T-cell (primary cell): ENCODE measurements at regions not wholly inside any gene's neighbourhood (a gene's known extent, or its start where the extent isn't known, plus 50 kb on each side); places are given as distances from the start of the nearest gene placed in this dataset.

Experiments
- ATAC-seq, 4 experiments: fragments of 200-7000 bp in 3 of 4; fragments of 150-1000 bp in 1 of 4; cut with Tn5 transposase; replicated peaks in 1 of 4; 1 replicate in 3 of 4; 2 replicates in 1 of 4; pipeline ENCODE4 v1.10.0; 2021; ENCODE audit warnings: moderate library complexity in 3 of 4, mild to moderate bottlenecking in 2 of 4, moderate number of reproducible peaks in 1 of 4
- CTCF ChIA-PET, 2 donors: fragments of 300-600 bp; sonication (Branson Sonifier 250); formaldehyde crosslinking; loops; one replicate each; lab custom pipeline; 2022; ENCODE audit warnings: antibody characterized with exemption in 2 of 2; lab: Charles Lee
- POLR2A ChIA-PET, 2 donors: fragments of 300-600 bp; sonication (Branson Sonifier 250); formaldehyde crosslinking; loops; one replicate each; lab custom pipeline; 2022; ENCODE audit warnings: antibody characterized with exemption in 2 of 2; lab: Charles Lee
- DNase-seq, 35 experiments: peaks; one replicate each; pipeline versions ENCODE4 v3.0.0 to v3.0.0-alpha.2; 2013 to 2023
- H3K27ac ChIP-seq: one replicate; pipeline ENCODE4 v1.5.1; 2013; ENCODE audit warnings: low read length
- H3K27me3 ChIP-seq, 2 experiments: replicated peaks in 1 of 2; 1 replicate in 1 of 2; 2 replicates in 1 of 2; pipeline versions ENCODE4 v1.6.1 to v1.7.0; 2013; ENCODE audit warnings: low read length in 1 of 2, mixed read lengths in 1 of 2; ENCODE audit not compliant: control insufficient read depth in 2 of 2, insufficient read depth in 2 of 2; ENCODE audit errors: extremely low read depth in 1 of 2
- H3K36me3 ChIP-seq, 2 donors: 1 replicate in 1 of 2; 2 replicates in 1 of 2; pipeline versions ENCODE4 v1.6.1 to v1.7.0; 2013; ENCODE audit warnings: low read length in 1 of 2; ENCODE audit not compliant: control insufficient read depth in 2 of 2, insufficient read depth in 1 of 2; ENCODE audit errors: extremely low read depth in 1 of 2
- H3K4me1 ChIP-seq, 2 experiments: 1 replicate in 1 of 2; 2 replicates in 1 of 2; pipeline versions ENCODE4 v1.6.1 to v1.7.0; 2013; ENCODE audit warnings: low read length in 2 of 2, mixed read lengths in 1 of 2; ENCODE audit not compliant: insufficient read depth in 2 of 2, control insufficient read depth in 1 of 2; ENCODE audit errors: extremely low read depth in 1 of 2
- H3K4me3 ChIP-seq, 2 donors: 1 replicate in 1 of 2; 2 replicates in 1 of 2; pipeline versions ENCODE4 v1.5.1 to v1.7.0; 2013; ENCODE audit warnings: mild to moderate bottlenecking in 2 of 2, low read length in 1 of 2, moderate library complexity in 1 of 2; ENCODE audit not compliant: control insufficient read depth in 1 of 2; ENCODE audit errors: extremely low read depth in 1 of 2
- H3K9me3 ChIP-seq: 2 replicates; pipeline ENCODE4 v1.7.0; 2013
- H3K27ac Mint-ChIP-seq, 2 donors: one replicate each; pipeline ENCODE4 v1.8.0; 2020 to 2021; ENCODE audit warnings: mild to moderate bottlenecking in 2 of 2, mixed read lengths in 2 of 2
- H3K27me3 Mint-ChIP-seq, 2 donors: one replicate each; pipeline ENCODE4 v1.8.0; 2021 to 2022; ENCODE audit warnings: mixed read lengths in 2 of 2
- H3K36me3 Mint-ChIP-seq: one replicate; pipeline ENCODE4 v1.8.0; 2021; ENCODE audit warnings: mixed read lengths
- H3K4me1 Mint-ChIP-seq, 3 donors: one replicate each; pipeline ENCODE4 v1.8.0; 2020 to 2022; ENCODE audit warnings: mixed read lengths in 3 of 3, mild to moderate bottlenecking in 1 of 3
- H3K4me3 Mint-ChIP-seq, 3 donors: one replicate each; pipeline ENCODE4 v1.8.0; 2020 to 2022; ENCODE audit warnings: mild to moderate bottlenecking in 3 of 3, mixed read lengths in 3 of 3, moderate library complexity in 3 of 3
- H3K9me3 Mint-ChIP-seq, 3 donors: one replicate each; pipeline ENCODE4 v1.8.0; 2020 to 2022; ENCODE audit warnings: mixed read lengths in 3 of 3
- WGBS: methylation state at CpG from one replicate; pipeline ENCODE4 v1.1.5; 2013; ENCODE audit warnings: missing lambda C conversion rate; ENCODE audit not compliant: insufficient coverage; 5-methylcytosine and 5-hydroxymethylcytosine counted together

- H3K27ac ChIP-seq = no peak overlapping the region
- H3K36me3 Mint-ChIP-seq = no peaks in the 10 kb centered on the region
- ATAC-seq = no peak
- H3K4me3 ChIP-seq = no peak overlapping the region
- no peaks in the 10 kb centered on the region for H3K4me1 Mint-ChIP-seq
- no peak overlapping the region for H3K4me3 Mint-ChIP-seq
- H3K36me3 ChIP-seq = no peaks in the 10 kb centered on the region
- CTCF ChIA-PET = no interaction called here
- peaks cover 2 to 24% of the 10 kb centered on the region in 2 experiments for H3K27me3 ChIP-seq
- 84% methylated on average over 11 of the region's 14 CpGs for WGBS
- peaks cover 25 to 26% of the 10 kb centered on the region in 2 donors for H3K27me3 Mint-ChIP-seq
- no peak for DNase-seq
- no peaks in the 10 kb centered on the region for H3K4me1 ChIP-seq
- POLR2A ChIA-PET = no interaction called here
- H3K27ac Mint-ChIP-seq = no peak overlapping the region
- no peaks in the 10 kb centered on the region for H3K9me3 Mint-ChIP-seq
- H3K9me3 ChIP-seq = no peaks in the 10 kb centered on the region
These were observed 373.7 kb upstream of the B3GAT1 start for GRCh38 chr11:134785660-134786284.

- Mint-ChIP-seq H3K9me3 (no peaks in the 10 kb centered on the region), H3K27ac (no peak overlapping the region), H3K4me1 (no peaks in the 10 kb centered on the region), H3K4me3 (no peak overlapping the region), H3K27me3 (peaks cover 26 to 28% of the 10 kb centered on the region in 2 donors), H3K36me3 (no peaks in the 10 kb centered on the region)
- no peaks in the 10 kb centered on the region for H3K9me3 ChIP-seq
- no peak overlapping the region for H3K4me3 ChIP-seq
- CTCF ChIA-PET = no interaction called here
- no peak for ATAC-seq
- DNase-seq = no peak
- 100% methylated on average over 1 of the region's 5 CpGs for WGBS
- no peaks in the 10 kb centered on the region for H3K36me3 ChIP-seq
- H3K27ac ChIP-seq = no peak overlapping the region
- peaks cover 2 to 24% of the 10 kb centered on the region in 2 experiments for H3K27me3 ChIP-seq
- POLR2A ChIA-PET = no interaction called here
- no peaks in the 10 kb centered on the region for H3K4me1 ChIP-seq
These were observed 373.0 kb upstream of the B3GAT1 start for GRCh38 chr11:134785059-134785458.

DNA sequence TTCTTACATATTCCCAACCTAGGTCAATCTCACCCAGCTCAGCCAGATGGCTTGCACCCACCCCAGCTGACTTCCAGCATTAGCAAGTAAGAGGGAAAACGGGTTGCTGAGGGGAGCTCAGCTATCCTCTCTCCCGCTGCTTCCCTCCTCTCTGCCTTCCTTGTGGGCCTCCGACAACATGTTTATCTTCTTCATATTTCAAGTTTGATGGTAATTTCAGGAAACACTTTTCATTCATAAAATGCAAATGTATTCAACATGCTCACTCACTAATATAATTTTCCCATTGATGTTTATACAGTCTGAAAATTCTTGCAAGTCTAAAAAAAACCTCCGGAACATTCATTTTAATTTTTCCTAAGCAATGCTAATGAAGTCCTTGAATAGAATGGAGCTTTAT is 372.5 kb upstream of the B3GAT1 start:
- Histone ChIP-seq H3K27ac (no peak overlapping the region), H3K27me3 (peaks cover 2 to 24% of the 10 kb centered on the region in 2 experiments), H3K4me1 (no peaks in the 10 kb centered on the region), H3K36me3 (no peaks in the 10 kb centered on the region), H3K9me3 (no peaks in the 10 kb centered on the region), H3K4me3 (no peak overlapping the region)
- Mint-ChIP-seq H3K27ac (no peak overlapping the region), H3K9me3 (no peaks in the 10 kb centered on the region), H3K36me3 (no peaks in the 10 kb centered on the region), H3K4me3 (no peak overlapping the region), H3K27me3 (peaks cover 28 to 30% of the 10 kb centered on the region in 2 donors), H3K4me1 (no peaks in the 10 kb centered on the region)
- ChIA-PET CTCF (no interaction called here), POLR2A (no interaction called here)
- 50% methylated on average over 1 of the region's 4 CpGs for WGBS
- ATAC-seq = no peak
- no peak for DNase-seq

GRCh38 chr11:134784046-134784445 is 372.0 kb upstream of the B3GAT1 start:
- H3K4me3 ChIP-seq = no peak overlapping the region
- 29% methylated on average over 2 of the region's 2 CpGs for WGBS
- CTCF ChIA-PET = no interaction called here
- Mint-ChIP-seq H3K27me3 (peaks cover 28 to 32% of the 10 kb centered on the region in 2 donors), H3K27ac (no peak overlapping the region), H3K4me3 (no peak overlapping the region), H3K36me3 (no peaks in the 10 kb centered on the region), H3K9me3 (no peaks in the 10 kb centered on the region), H3K4me1 (no peaks in the 10 kb centered on the region)
- H3K27ac ChIP-seq = no peak overlapping the region
- DNase-seq (no peak), ATAC-seq (no peak)
- POLR2A ChIA-PET = no interaction called here
- H3K9me3 ChIP-seq = no peaks in the 10 kb centered on the region
- H3K27me3 ChIP-seq = peaks cover 2 to 24% of the 10 kb centered on the region in 2 experiments
- no peaks in the 10 kb centered on the region for H3K36me3 ChIP-seq
- no peaks in the 10 kb centered on the region for H3K4me1 ChIP-seq

DNA sequence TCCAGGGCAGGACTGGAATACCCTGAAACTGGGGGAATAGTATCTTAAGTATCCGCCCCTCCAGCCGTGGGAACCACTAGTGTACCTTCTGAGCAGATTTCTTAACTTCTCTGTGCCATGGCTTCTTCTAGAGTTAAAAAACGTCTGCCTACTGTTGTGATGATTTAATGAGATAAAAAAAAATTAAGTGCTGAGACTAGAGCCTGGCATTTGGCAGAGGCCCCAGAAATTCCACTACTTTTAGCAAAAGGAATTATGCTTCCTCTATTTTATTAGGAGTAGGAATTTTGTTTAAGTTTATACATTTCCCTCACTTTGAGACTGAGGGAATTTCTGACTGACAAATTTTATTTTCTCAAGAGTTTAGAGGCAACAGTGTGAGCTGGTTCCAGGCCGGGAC is 371.2 kb upstream of the B3GAT1 start:
- POLR2A ChIA-PET = no interaction called here
- H3K27me3 ChIP-seq = peaks cover 2 to 24% of the 10 kb centered on the region in 2 experiments
- WGBS = 80% methylated on average over 1 of the region's 4 CpGs
- CTCF ChIA-PET = no interaction called here
- Mint-ChIP-seq H3K27me3 (peaks cover 25 to 33% of the 10 kb centered on the region in 2 donors), H3K4me3 (no peak overlapping the region), H3K4me1 (no peaks in the 10 kb centered on the region), H3K9me3 (no peaks in the 10 kb centered on the region), H3K36me3 (no peaks in the 10 kb centered on the region), H3K27ac (no peak overlapping the region)
- H3K4me3 ChIP-seq = no peak overlapping the region
- no peaks in the 10 kb centered on the region for H3K9me3 ChIP-seq
- no peaks in the 10 kb centered on the region for H3K36me3 ChIP-seq
- ATAC-seq (no peak), DNase-seq (no peak)
- H3K4me1 ChIP-seq = no peaks in the 10 kb centered on the region
- H3K27ac ChIP-seq = no peak overlapping the region

DNA sequence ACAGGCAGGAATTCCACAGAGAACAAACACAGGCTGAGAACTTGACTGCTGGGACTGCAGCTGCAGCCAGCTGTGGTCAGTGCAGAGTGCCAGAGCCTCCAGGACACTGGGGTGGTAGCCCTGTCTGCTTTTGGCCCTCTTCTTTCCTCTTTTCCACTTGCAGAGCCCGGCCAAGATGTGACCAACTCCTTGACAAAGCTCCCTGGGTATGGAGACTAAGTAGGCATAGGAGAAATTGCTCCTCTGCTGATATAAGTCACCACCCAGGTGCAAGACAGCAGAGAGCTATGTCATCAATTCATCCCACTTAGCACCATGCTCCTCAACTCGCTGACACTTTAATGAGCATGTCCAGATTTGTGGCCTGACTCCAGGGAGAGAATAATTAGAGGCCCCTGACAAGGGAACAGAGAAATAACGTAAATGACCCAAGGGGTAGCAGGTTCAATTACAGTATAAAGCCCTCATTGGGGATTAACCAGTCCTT is 369.4 kb upstream of the B3GAT1 start:
- WGBS = 49% methylated on average over 2 of the region's 3 CpGs
- peaks cover 0 to 22% of the 10 kb centered on the region in 2 experiments for H3K27me3 ChIP-seq
- H3K4me1 Mint-ChIP-seq = no peaks in the 10 kb centered on the region
- H3K36me3 ChIP-seq = no peaks in the 10 kb centered on the region
- no peaks in the 10 kb centered on the region for H3K36me3 Mint-ChIP-seq
- ChIA-PET POLR2A (no interaction called here), CTCF (no interaction called here)
- H3K4me1 ChIP-seq = no peaks in the 10 kb centered on the region
- no peak overlapping the region for H3K4me3 Mint-ChIP-seq
- no peaks in the 10 kb centered on the region for H3K9me3 Mint-ChIP-seq
- no peak overlapping the region for H3K27ac ChIP-seq
- H3K4me3 ChIP-seq = no peak overlapping the region
- H3K9me3 ChIP-seq = no peaks in the 10 kb centered on the region
- ATAC-seq = no peak
- H3K27ac Mint-ChIP-seq = no peak overlapping the region
- no peak for DNase-seq
- peaks cover 22 to 30% of the 10 kb centered on the region in 2 donors for H3K27me3 Mint-ChIP-seq
